T-helper 1 cell (primary cell): ENCODE measurements at regions not wholly inside any gene's neighbourhood (a gene's known extent, or its start where the extent isn't known, plus 50 kb on each side); places are given as distances from the start of the nearest gene placed in this dataset.
A peak's percentile ranks its signal among the peaks of the same experiment; 100 is the strongest.

Experiments
- DNase-seq, 5 donors: peaks; one replicate each; pipeline ENCODE4 v3.0.0-alpha.2; 2012 to 2020

DNA sequence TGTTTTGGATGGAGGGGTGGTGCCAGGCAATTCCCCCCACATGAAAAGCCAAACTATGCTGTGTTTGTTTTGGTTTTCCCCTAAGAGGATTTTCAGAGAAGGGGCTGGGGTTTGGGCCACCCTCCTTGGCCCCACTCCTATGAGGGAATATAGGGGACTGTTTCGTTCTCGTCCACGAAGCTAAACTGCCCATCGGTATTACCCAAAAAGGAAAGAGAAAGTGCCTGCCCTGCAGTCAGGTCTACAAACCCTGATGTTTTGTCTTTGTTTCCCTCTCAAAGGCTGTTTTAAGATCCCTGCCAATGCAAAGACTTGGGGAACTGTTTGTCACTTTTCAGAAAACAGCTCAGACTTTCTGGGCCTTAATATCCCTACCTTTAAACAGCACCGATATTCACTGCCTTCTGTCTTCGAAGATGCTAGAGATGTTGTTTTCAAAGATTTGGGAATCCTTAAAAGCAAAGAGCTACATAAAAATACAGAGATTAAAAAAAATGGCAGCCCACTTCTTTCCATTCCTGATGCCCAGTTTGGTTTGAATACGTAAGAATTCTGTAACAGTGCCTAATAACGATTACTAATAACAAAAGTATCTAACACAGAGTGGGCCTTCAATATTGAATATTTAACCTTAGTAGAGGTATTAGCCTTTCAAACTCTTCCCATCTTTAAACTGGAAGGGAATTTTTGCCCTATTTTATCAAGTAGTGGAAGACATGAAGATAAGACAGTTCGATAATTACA lies 518.4 kb downstream of the MED13L start:
- DNase-seq: no peak

DNA sequence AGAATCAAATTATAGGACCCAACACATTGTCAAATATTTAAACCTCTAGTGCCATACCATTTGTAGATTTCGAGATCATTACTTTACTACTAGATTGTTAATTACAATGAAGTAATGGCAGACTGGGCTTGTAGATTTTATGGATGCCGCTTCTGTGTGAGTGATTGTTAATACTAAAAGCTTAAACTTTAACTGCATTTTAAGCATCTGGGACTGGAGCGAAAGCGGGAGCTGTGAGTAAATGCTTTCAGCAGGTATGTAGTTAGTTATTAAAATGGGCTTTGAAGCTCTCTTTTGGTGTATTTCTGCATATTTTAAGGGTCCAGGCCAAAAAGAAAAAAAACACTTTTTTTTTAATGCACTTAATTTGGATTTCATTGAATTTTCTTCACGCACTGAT lies 519.3 kb downstream of the MED13L start:
- DNase-seq: no peak

DNA sequence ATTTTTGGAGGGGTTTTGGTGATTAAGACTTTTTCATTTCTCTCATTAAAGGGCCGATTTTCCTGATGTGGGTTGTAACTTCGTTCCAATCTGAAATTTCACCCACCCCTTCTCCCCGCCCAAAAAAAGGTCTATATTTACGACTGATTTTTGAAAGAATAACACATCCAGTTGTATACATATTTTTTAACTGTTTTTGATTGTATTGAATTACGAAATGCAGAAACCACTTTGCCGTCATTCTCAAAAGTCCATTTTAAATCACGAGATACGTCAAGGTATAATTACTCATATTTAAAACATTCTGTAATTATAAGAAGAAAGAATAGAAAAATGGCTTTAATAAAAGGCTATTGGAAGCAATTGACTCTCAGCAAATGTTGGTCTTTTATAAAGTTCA lies 520.7 kb downstream of the MED13L start:
- no peak for DNase-seq

DNA sequence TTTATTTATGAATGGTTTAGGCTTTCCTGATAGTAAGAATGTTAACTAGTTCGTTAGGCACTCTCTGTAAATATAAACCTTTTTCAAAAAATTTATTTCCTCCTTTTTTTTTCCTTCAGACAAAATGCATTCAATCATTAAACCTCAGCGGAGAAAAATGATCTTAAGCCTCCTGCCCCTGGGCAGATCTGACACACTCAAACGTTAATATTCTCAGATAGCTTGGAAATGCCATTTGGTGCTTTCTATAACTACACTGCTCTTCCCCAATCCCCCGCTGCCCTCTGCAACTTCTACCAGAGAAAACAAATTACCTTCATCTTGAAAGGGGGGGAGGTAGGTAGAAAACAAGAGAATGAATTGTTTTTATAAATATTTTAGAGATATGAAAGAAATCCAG lies 521.2 kb downstream of the MED13L start:
- DNase-seq: no peak

DNA sequence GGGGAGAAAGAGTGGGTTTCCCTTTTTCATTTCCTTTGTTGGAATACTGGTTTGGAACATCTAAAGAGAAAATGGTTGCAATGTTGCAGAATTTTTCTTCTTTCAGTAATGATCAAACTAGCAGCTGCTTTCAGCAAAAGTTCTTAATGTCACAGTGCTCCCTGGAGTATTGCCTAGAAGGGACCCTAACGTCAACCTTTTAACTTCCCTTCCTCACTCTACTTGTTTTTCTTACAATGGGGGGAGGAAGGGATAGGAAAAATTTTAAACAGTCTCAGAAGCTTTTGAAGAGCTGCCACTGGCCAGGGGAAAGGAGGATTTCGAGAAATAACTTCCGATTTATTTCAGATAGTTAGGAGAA lies 521.8 kb downstream of the MED13L start:
- no peak for DNase-seq

DNA sequence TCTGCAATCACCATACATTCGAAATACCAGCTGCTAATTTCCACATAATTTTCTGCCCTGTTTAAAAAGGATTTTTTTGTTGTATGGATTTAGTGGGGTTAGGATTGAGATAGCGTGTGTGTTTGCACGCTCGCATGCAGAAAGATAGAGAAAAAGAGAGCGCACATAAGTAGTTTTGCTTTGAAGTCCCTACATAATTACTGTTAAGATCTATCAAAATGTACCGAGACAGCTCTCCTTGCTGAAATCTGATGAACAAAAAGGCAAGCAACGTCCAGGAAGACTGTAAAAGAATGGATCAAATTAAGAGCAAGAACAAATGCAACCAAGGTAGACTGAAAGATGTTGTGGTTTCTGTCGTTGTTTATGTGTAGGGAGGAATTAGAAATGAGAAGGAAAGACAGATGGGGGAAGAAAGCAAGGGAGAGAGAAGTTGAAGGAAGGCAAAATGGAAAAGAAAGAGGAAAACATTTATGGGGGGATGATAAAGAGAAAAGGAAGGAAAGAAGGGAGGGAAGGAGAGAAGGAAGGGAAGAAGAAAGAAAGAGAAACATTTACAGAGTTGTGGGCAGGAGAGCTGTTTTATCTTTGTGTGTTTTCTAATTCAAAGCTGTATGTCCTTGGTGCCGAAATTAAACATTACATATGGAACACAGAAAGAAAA lies 522.3 kb downstream of the MED13L start:
- no peak for DNase-seq

DNA sequence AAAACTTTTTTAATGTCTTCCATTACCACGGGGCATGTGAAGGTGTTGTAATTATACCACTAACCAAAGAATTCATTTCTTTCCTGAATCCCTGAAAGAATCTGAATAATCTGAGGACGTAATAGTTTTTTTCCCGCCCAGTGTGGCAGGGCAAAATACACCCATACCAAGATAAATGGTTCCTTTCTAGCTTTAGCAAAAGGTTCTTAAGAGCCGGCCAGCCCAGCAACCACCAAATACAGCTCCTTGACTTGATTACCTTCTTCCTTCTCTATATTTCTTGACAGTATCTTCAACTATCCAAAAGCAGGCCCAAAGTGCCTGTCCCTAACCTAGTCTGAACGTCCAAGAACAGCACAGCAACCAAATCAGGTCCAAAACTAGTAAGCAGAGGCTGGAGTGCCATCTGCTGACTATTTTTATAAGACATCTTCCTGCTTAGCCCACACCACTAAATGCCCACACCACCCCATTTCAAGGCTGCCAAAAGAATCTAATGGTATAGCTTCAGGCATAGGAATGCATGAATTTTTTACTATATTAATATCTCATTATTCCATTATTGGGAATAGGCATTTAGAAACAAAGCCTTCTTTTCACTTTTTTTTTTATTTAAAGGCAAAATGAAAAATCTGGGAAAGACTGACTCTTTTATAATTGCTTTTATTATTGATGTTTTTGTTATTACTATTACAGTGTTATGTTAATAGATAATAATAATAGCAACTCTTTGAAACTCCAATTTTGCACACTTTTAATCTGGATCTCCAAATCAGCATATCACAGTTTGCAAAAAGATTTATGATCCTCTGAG lies 524.4 kb downstream of the MED13L start:
- DNase-seq: peak in 1 of 5 donors; percentile 8

DNA sequence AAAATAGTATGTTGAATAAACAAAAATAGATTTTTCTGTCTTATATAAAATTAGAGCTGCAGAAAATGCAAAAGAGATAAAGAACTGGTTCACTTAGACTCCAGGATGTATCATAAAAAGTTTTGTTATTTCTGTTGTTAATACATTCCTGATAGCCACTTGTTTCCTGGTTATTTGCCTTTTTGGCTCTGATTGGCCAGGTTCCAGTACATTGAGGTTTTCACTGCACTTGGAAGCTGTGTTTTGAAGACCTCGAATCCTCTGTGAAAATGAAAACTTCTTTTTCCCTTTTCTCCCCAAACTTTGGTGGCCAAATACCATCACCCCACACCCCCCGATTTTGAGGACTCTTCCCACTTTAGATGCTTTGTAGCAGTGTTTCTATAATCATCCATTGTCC lies 525.3 kb downstream of the MED13L start:
- no peak for DNase-seq

DNA sequence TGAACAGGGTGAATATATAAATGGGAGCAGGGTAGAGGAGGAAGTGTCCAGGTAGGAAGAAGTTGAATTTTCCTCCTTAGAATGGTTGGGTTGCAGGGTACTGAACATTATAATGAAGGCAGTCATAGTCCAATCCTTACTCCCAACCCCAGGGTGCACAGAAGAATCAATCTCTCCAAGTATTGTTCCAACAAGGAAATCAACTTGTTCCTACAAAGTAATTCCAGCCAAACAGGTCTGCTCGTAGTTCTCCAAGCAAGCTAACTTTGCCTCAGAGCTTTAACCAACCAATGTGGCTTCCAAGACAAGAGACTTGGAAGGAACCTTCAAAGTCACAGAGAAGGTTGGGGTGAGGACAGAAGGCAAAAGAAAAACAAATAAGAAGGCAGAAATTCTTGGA lies 527.2 kb downstream of the MED13L start:
- no peak for DNase-seq

DNA sequence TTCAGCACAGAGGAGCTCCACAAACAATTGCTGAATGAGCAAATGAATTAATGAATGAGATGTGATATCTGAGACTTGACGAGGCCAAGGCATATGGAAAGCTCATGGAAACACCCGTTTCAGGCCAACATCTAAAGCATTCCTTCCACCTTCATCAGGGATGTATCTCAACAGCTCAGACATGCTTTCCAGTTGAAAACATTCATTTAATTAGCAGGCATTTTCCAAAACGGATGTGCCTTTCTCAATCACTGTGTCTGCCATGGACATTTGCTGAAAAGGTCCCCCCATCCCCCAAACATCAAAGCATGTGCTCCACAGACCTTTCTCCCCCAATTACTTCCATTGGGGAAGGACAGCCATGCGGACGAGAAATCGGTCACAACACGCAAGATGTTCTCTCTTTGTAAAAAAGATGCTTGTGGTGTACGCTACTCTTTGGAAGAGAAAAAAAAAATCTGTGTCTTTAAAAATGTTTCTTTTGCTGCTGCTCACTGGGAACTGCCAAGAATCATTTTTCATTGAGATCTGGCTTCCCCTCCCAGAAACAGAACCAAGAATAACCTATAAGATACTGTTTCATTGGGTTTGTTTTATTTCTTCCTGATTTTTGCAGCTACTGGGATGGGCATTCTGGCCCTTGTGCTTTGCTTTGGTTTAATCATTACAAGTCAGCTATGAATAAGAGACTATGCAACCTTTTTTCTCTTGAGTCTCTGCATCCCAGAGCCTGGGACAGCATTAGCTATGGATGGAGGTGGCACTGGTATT lies 528.2 kb downstream of the MED13L start:
- no peak for DNase-seq

DNA sequence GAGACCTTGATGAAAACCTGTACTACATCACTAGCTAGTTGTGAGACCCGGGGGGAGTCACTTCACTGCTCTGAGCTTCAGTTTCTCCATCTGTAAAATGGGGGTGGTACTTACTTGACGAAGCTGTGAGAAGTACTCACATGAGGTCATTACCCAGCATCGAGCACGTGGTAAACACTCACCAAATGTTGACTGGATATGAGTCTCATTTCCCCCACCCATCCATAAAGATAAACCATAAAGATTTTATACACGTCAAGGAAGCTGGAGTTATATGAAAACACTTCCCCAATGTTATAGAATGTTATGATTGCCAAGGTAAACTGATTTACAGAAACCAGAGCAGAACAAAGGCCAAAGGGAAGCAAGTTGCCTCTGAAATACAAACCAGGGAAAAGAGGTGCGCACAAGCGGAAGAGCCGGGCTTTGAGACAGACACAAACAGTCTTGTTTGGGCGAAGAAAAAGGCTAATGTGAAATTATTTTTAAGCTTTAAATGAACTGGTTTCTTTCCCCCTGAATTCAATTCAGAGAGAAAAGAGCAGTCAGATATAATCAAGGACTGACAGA lies 536.8 kb downstream of the MED13L start:
- DNase-seq: no peak

DNA sequence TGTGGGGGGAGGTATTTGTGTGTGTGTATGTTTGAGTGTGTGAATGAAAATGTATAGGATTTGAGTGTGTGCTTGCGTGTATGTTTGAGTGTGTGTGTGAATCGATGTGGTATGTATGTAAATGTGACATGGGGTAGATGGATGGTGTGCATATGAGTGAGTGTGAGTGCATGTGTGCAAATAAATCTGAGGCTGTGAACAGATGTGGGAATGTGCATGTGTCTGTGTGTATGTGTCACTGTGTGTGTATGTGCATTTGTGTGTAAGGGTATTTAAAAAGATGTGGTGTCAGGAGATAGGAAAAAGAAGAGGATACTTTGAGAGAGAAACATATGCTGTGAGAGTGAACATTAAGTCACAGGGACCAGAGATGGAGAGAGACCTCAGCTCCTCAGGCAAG lies 539.6 kb downstream of the MED13L start:
- no peak for DNase-seq

DNA sequence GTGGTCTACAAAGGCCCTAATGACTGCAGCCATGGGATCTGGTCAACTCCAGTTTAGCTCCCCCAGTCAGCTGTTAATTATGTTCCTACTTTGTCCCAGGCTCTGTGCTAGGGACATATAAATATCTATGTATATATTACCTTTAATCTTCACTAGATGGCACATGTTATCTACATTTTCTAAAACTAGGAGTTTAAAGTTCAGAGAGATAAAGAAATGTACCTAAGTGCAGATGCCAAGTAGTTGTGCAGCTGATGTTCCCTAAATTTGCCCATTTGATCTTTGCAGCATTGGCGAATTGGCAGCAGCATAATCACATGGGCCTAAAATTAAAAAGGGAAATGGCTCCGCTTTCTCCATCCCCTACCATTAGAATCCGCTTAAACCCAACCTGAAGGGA lies 541.1 kb downstream of the MED13L start:
- no peak for DNase-seq

DNA sequence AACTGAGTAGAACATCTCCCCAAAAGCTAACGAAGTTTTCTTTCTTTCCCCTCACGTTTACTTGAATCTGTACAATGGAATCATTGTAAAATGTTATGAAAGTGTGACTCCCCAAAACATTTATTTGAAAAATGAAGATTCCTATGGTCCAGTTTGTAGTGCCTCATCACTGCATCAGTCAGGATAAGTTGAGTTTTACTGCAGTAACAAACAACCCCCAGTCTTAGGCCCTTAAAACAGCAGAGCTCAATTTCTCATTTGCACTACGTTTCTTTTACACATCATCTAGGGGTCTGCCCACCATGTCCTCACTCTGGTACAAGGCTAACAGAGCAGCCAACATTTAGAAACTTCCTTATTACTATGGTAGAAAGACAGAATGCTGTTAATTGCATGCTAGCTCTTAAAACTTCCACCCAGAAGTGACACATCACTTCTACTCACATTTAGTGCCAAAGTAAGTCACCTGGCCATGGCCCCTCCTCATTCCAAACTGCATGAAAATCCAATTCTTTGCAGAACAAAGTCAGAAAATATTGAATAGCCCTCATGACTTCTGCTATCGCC lies 546.4 kb downstream of the MED13L start:
- DNase-seq: no peak

DNA sequence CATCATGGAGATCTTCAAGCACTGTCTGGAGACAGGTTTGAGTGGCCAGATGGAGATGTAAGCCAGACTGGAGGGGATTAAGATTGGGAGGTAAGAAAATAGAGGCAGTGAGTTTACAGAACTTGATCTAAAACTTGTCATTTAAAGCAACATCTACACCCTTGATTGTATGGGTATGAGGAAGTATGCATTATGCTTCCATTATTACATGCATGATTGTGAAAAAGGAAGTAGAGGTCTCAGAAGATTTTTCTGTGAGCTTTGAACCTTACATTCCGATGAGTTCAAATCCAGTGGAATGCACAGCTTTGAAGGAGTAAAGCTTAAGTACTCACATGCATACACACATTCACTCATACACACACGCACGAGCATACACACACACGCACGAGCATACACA lies 550.8 kb downstream of the MED13L start:
- DNase-seq: no peak

DNA sequence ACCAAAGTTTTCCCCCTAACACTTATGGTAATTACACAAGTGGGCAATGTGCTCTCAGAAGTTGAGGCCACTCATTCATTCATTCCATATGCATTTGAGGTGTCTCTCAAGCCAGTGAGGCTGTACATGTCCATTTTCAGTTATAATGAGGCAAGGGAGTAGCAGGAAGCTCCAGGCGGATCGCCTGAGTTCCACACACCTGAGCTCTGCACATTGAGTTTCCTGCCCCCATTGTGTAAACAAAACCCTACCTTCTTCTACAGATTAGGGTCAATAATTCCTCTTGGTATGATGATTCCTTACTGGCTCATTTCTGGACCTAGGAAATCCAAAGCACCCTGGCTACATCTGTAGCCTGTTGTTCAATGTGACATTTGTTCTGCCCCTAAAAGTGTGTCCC lies 555.3 kb downstream of the MED13L start:
- no peak for DNase-seq

DNA sequence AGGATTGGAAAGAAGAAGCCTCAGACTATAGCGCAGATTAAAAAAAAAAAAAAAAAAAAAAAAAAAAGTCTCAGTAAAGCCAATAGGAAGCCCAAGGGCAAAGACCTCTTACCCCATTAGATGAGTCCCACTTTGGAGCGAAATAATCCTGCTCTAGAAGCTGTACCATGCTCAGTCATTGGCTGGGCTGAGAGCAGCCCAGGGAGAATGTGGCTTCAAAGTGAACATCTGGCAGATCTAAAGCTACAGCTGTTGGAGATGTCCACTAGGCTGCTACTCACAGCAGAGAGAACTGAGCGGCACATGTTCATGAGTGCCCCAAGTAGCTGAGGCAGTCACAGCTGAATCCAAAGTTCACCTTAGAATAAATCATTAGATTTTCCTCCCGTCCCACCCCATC lies 560.9 kb downstream of the MED13L start:
- DNase-seq: no peak

DNA sequence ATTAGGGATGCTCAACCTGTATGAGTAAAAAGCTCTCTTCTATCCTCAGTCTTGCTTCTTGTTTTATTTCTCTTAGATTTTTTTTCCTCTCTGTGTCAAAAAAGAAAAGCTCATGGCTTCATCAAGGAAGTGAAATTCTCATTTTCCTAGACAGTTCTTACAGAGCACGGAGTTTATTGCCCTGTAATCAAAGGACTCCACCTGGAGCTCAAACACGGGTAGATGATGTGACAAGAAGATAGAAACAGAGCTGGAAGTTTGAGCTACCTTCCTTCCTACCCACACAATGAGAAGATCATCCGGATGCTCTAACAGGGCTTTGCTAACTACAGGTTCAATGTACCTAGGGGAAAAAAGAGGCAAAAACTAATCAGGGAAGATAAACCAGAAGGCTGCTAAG lies 564.8 kb downstream of the MED13L start:
- DNase-seq: no peak

DNA sequence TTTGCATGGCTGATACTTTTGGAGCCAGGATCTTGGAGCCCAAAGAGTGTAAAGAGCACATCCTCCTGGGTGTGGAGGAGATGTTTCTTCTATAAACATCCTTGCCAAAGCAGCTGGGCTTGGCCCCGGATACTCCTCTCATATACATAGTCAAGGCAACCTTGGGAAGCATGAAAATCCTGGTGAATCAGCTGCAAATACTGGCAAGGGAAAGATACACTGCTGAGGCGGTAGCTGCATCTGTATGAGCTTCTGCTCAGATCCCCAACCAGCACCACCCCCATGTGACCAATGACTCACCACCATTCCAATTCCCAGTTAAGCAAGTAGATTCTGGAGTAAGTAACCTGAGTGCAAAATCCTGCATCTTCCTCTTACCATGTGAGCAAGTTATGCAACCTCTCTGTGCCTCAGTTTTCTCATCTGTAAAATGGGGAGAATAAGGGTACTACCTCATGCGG lies 567.4 kb downstream of the MED13L start:
- DNase-seq: no peak

DNA sequence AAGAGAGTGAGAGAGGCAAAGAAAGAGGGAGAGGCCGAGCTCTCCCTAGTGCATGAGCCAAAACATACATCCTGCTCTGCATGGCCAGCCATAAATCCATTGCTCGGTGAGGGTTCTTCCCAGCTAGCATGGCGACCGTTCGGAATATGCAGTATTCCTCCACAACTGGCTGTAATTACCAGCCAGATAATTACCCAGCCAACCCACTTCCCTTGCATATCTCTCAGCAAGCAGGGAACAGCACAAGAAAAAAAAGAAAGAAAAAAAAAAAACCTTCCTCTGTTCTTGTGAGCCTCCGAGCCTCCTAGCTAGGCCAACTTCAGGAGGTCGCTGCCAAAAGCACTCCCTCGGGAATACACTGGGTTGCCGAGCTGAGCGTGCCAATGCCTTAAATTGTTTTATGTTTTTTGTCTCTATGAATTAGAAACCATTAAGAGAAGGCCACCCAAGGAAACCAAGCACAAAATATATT lies 567.9 kb downstream of the MED13L start:
- DNase-seq: no peak

DNA sequence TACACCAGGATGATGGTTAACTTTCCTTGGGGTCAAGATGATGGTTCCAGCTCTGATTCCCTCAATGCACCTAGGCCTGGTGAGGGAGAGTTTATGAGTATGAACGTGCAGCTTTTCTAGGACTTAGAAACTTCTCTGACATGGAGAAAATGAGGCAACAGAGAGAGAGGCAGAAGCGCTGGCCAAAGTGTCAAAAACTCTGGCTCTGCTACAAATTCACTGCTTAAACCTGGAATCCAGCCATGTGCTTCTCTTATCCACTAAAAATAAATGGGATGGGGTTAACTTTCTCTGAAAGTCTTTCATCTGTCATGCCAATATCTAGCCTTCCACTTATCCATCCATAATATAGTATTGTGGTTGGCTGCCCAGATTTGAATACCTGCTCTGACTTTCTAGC lies 568.7 kb downstream of the MED13L start:
- DNase-seq: no peak

DNA sequence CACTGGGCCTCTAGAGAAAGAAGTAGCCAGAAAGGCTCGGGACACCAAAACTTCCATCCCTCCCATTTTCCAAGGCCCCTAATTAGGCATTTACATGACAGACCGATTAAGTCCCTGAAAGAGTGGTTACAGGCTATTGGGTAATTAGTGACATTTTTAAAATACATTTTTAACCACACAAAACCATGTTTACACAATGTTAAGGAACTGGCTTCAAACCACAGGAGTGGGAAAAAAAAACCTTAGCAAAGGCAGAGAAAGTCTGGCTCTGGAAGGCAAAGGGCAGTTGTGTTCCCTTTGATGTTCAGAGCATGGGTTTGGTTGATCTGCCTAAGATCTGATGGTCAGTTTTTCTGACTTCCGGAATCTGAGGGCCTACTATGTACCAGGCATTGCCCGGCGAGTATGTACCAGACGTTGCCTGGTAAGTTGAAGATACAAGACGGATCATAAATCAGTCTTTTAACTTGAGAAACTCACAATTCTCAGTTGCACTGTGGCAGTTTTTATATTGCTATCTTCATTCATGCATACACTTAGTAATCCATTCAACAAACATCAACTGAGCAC lies 576.5 kb downstream of the MED13L start:
- DNase-seq: no peak
